HCT116 (cell line): ENCODE measurements at regions not wholly inside any gene's neighbourhood (a gene's known extent, or its start where the extent isn't known, plus 50 kb on each side); places are given as distances from the start of the nearest gene placed in this dataset.

Experiments used
- ATAC-seq: fragments of 200-7000 bp; cut with Tn5 transposase; 2 replicates; pipeline ENCODE4 v1.9.1; 2020; ENCODE audit warnings: mild to moderate bottlenecking, moderate library complexity
- BruUV-seq: library from RNA; stranded (reverse); fragments of 400-500 nt; replicated peaks from 2 replicates; lab custom pipeline; 2021; lab: Mats Ljungman, UMichigan
- CTCF ChIA-PET: fragments of 300-600 bp; sonication (Branson Sonifier 250); formaldehyde crosslinking; loops from one replicate; lab custom pipeline; 2021; ENCODE audit warnings: antibody characterized with exemption; lab: Charles Lee
- POLR2A ChIA-PET: fragments of 300-600, 350-600 bp; sonication (Branson Sonifier 250); formaldehyde crosslinking; loops from one replicate; lab custom pipeline; 2021; ENCODE audit warnings: antibody characterized with exemption; lab: Charles Lee
- RAD21 ChIA-PET, 2 experiments: fragments of 300-600 bp; sonication (Branson Sonifier 250); formaldehyde crosslinking; loops; one replicate each; lab custom pipeline; 2023; ENCODE audit warnings: low total read pairs in 2 of 2; ENCODE audit not compliant: uncharacterized antibody in 2 of 2, unreplicated experiment in 2 of 2, low non-redundant PET in 1 of 2; lab: Charles Lee
- DNase-seq: peaks from one replicate; pipeline ENCODE4 v3.0.0-alpha.2; 2010; ENCODE audit warnings: low read depth, low spot score
- H2AFZ ChIP-seq: fragments of 200-600 bp; shearing (Covaris generic), sonication (generic); 2 replicates; pipeline ENCODE4 v1.6.1; 2017; ENCODE audit warnings: low read depth, mixed run types, mixed read lengths, antibody characterized with exemption, low read length; ENCODE audit not compliant: poor library complexity, severe bottlenecking
- H3K27ac ChIP-seq: 2 replicates; pipeline ENCODE4 v1.5.1; 2012; ENCODE audit warnings: low read depth, low read length
- H3K27me3 ChIP-seq: fragments of 200-600 bp; sonication (generic); 2 replicates; pipeline ENCODE4 v1.6.1; 2016; ENCODE audit warnings: mixed run types, low read length, mixed read lengths; ENCODE audit not compliant: insufficient read depth
- H3K36me3 ChIP-seq, 2 experiments: fragments of 200-500 bp in 1 of 2; fragments of 200-600 bp in 1 of 2; sonication (Bioruptor generic) in 1 of 2; sonication (generic) in 1 of 2; 2 replicates each; pipeline versions ENCODE4 v1.5.1 to v1.6.1; 2014 to 2016; ENCODE audit warnings: low read length in 2 of 2, inconsistent platforms in 1 of 2, mixed read lengths in 1 of 2, mixed run types in 1 of 2; ENCODE audit not compliant: insufficient read depth in 2 of 2, control insufficient read depth in 1 of 2
- H3K4me1 ChIP-seq, 2 experiments: fragments of 200-600 bp in 1 of 2; sonication (generic) in 1 of 2; 2 replicates each; pipeline versions ENCODE4 v1.5.1 to v1.6.1; 2012 to 2017; ENCODE audit warnings: low read length in 2 of 2, inconsistent platforms in 1 of 2, mild to moderate bottlenecking in 1 of 2, mixed read lengths in 1 of 2, mixed run types in 1 of 2, moderate library complexity in 1 of 2; ENCODE audit not compliant: insufficient read depth in 2 of 2, control insufficient read depth in 1 of 2
- H3K4me2 ChIP-seq: fragments of 200-600 bp; sonication (generic); 2 replicates; pipeline ENCODE4 v1.6.1; 2017; ENCODE audit warnings: mixed run types, low read length, mixed read lengths
- H3K4me3 ChIP-seq, 2 experiments: fragments of 200-600 bp in 1 of 2; sonication (generic) in 1 of 2; replicated peaks in 1 of 2; 2 replicates each; pipeline ENCODE4 v1.5.1; 2011 to 2016; ENCODE audit warnings: low read length in 2 of 2, control low read depth in 1 of 2, low read depth in 1 of 2, mild to moderate bottlenecking in 1 of 2, mixed read lengths in 1 of 2, mixed run types in 1 of 2
- H3K79me2 ChIP-seq: fragments of 200-600 bp; sonication (generic); 2 replicates; pipeline ENCODE4 v1.6.1; 2017; ENCODE audit warnings: mild to moderate bottlenecking, mixed run types, low read length, moderate library complexity, mixed read lengths; ENCODE audit not compliant: insufficient read depth
- H3K9ac ChIP-seq: fragments of 200-600 bp; sonication (generic); 2 replicates; pipeline ENCODE4 v1.6.1; 2016; ENCODE audit warnings: low read length, mixed read lengths
- H3K9me2 ChIP-seq: fragments of 200-600 bp; sonication (generic), shearing (Covaris generic); 2 replicates; pipeline ENCODE4 v1.6.1; 2017; ENCODE audit warnings: mixed run types, mild to moderate bottlenecking, moderate library complexity; ENCODE audit not compliant: insufficient read depth
- H3K9me3 ChIP-seq, 2 experiments: fragments of 200-500 bp in 1 of 2; fragments of 200-600 bp in 1 of 2; sonication (Bioruptor generic) in 1 of 2; sonication (generic) in 1 of 2; 2 replicates each; pipeline ENCODE4 v1.6.1; 2014 to 2017; ENCODE audit warnings: low read length in 2 of 2, mixed read lengths in 2 of 2, inconsistent platforms in 1 of 2, low read depth in 1 of 2, mild to moderate bottlenecking in 1 of 2, mixed run types in 1 of 2, moderate library complexity in 1 of 2; ENCODE audit not compliant: control insufficient read depth in 1 of 2, insufficient read depth in 1 of 2
- H4K20me1 ChIP-seq: fragments of 200-600 bp; sonication (generic), shearing (Covaris generic); 2 replicates; pipeline ENCODE4 v1.6.1; 2017; ENCODE audit warnings: mixed run types, mild to moderate bottlenecking, moderate library complexity; ENCODE audit not compliant: insufficient read depth
- ATF3 ChIP-seq: IDR thresholded peaks from 2 replicates; pipeline ENCODE4 v1.6.1; 2012
- CEBPB ChIP-seq: IDR thresholded peaks from 2 replicates; pipeline ENCODE4 v1.6.1; 2012; ENCODE audit warnings: low read depth
- EGR1 ChIP-seq: IDR thresholded peaks from 2 replicates; pipeline ENCODE4 v1.6.1; 2012; ENCODE audit warnings: low read depth
- ELF1 ChIP-seq: IDR thresholded peaks from 2 replicates; pipeline ENCODE4 v1.6.1; 2012; ENCODE audit warnings: low read depth, borderline replicate concordance
- EZH2 ChIP-seq: fragments of 200-600 bp; sonication (generic); IDR thresholded peaks from 2 replicates; pipeline ENCODE4 v1.6.1; 2017; ENCODE audit warnings: antibody characterized with exemption, mixed run types
- FOSL1 ChIP-seq: IDR thresholded peaks from 2 replicates; pipeline ENCODE4 v1.6.1; 2012; ENCODE audit warnings: low read depth
- POLR2A ChIP-seq: IDR thresholded peaks from 2 replicates; pipeline ENCODE4 v1.7.0; 2011; ENCODE audit warnings: borderline replicate concordance; ENCODE audit not compliant: insufficient read depth, insufficient read length; ENCODE audit errors: extremely low read depth
- POLR2AphosphoS5 ChIP-seq: IDR thresholded peaks from 2 replicates; pipeline ENCODE4 v1.6.1; 2011; ENCODE audit warnings: mild to moderate bottlenecking, low read depth, low read length, moderate library complexity
- RAD21 ChIP-seq: IDR thresholded peaks from 2 replicates; pipeline ENCODE4 v1.6.1; 2012; ENCODE audit warnings: low read depth, mild to moderate bottlenecking
- SIN3A ChIP-seq: IDR thresholded peaks from 2 replicates; pipeline ENCODE4 v1.6.1; 2012; ENCODE audit warnings: low read depth
- SP1 ChIP-seq: IDR thresholded peaks from 2 replicates; pipeline ENCODE4 v1.6.1; 2012; ENCODE audit warnings: low read depth
- SRF ChIP-seq: IDR thresholded peaks from 2 replicates; pipeline ENCODE4 v1.6.1; 2012; ENCODE audit warnings: low read depth
- TCF7L2 ChIP-seq: IDR thresholded peaks from 2 replicates; pipeline ENCODE4 v1.7.0; 2011; ENCODE audit warnings: borderline replicate concordance, inconsistent platforms; ENCODE audit not compliant: insufficient read depth, insufficient read length; ENCODE audit errors: extremely low read depth
- YY1 ChIP-seq: IDR thresholded peaks from 2 replicates; pipeline ENCODE4 v1.6.1; 2011; ENCODE audit warnings: low read length, low read depth, moderate library complexity, mild to moderate bottlenecking; ENCODE audit not compliant: insufficient replicate concordance; ENCODE audit errors: extremely low read depth
- ZFX ChIP-seq: fragments of 450-650 bp; IDR thresholded peaks from 2 replicates; pipeline ENCODE4 v1.6.1; 2017
- ZNF274 ChIP-seq: fragments of 200-500 bp; sonication (Bioruptor generic); IDR thresholded peaks from 2 replicates; pipeline ENCODE4 v1.6.1; 2014; ENCODE audit warnings: mild to moderate bottlenecking, low read depth, low read length, inconsistent platforms
- intact Hi-C: fragments of 100-400 bp; cut with micrococcal nuclease; formaldehyde crosslinking; loops from 2 replicates; pipeline ENCODE4 v1.10.0; 2022
- TF ChIP-seq, protein P1 (sequence below): IDR thresholded peaks from 2 replicates; pipeline ENCODE4 v1.6.1; 2012

DNA sequence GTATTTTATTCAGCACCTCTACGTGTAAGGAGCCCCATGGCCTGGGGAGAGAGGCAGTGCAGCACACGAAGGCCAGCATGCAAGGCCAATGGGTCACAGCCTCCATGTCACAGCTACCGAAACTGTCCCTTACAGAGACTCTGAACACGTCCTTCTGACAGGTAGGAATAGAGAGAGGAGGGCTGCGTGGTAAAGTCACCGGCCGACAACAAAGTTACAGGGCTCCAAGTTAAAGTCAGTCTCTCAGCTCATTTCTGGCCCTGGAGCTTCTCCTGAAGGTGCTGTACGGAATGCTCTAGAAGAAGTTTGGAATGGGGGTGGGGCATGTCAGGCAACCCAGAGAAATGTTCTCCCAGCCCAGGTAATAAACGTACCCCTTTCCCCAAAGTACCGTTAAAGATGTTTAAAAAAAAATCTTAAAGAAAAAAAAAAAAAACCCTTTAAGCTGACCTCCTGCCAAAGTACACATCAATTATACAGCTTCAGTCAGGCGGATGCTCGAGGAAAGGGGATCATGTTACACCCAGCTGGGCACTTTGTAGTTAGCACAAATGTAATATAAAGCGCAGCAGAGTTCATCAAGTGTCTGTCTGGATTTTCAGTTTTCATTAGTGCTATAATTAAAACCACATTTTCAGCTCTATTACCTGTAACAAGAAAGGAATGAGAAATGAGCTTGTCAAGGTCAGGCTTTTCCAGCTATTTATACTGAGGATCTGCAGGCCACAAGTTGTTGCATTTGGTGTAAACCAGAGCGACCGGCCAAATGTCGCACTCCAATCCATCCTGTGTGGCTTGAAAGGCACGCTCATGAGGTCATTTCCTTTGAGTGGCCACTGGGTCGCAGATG is 53.3 kb upstream of the CDKN3 start:
- no peak overlapping the region for H3K4me3 ChIP-seq
- intact Hi-C loops = loop anchor here (10.0 kb wide), 1 partner anchor 679 kb away; no protein-coding TSS in a partner anchor
- H3K4me1 ChIP-seq = peaks cover 16 to 18% of the 10 kb centered on the region in 2 experiments; a peak in 3 of 4 replicates
- TF ChIP-seq TCF7L2 = peak; percentile 91
- peak; percentile 18 for TF ChIP-seq POLR2A
- TF ChIP-seq ZNF274 = no peak
- ATAC-seq (no peak), DNase-seq (no peak)
- ChIA-PET RAD21 (no interaction called here), POLR2A (no interaction called here), CTCF (interaction anchor here (1.1 to 1.3 kb wide), 2 partner anchors 14 to 168 kb away, joined by 4 read pairs; no protein-coding TSS in a partner anchor)
- no peaks in the 10 kb centered on the region for H3K9me3 ChIP-seq
- peak overlapping the region; percentile 58 for H3K27ac ChIP-seq
- no peaks in the 10 kb centered on the region for H3K9me2 ChIP-seq
- no peaks in the 10 kb centered on the region for H3K36me3 ChIP-seq
- H4K20me1 ChIP-seq = no peaks in the 10 kb centered on the region
- H3K79me2 ChIP-seq = no peaks in the 10 kb centered on the region
- peak overlapping the region; percentile 2; the same call in 1 of the 2 replicates for H3K4me2 ChIP-seq
- BruUV-seq = no TSS peak
- H3K27me3 ChIP-seq = no peaks in the 10 kb centered on the region
- H2AFZ ChIP-seq = peak overlapping the region; percentile 67
- no peak overlapping the region for H3K9ac ChIP-seq

GRCh38 chr14:54344445-54344844 is 52.4 kb upstream of the CDKN3 start:
- CTCF ChIA-PET = interaction anchor here (1.1 kb wide), 1 partner anchor 169 kb away, joined by 4 read pairs; no protein-coding TSS in a partner anchor
- TF ChIP-seq TCF7L2 = peak; percentile 16
- TF ChIP-seq ATF3 = no peak
- no peak for TF ChIP-seq POLR2AphosphoS5
- no peak for TF ChIP-seq ELF1
- no peak for TF ChIP-seq EZH2
- peak; percentile 91 for TF ChIP-seq POLR2A
- TF ChIP-seq SP1 = no peak
- no peak for TF ChIP-seq FOSL1
- TF ChIP-seq EGR1 = no peak
- no peak for TF ChIP-seq CEBPB
- no peak for TF ChIP-seq SRF
- TF ChIP-seq ZFX = peak; percentile 10; the same call in 1 of the 2 replicates
- TF ChIP-seq RAD21 = no peak
- no peak for TF ChIP-seq ZNF274
- TF ChIP-seq, protein P1, sequence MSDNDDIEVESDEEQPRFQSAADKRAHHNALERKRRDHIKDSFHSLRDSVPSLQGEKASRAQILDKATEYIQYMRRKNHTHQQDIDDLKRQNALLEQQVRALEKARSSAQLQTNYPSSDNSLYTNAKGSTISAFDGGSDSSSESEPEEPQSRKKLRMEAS = no peak
- TF ChIP-seq SIN3A = no peak
- TF ChIP-seq YY1 = no peak

More at GRCh38 chr14:54344445-54344844, 52.4 kb upstream of the CDKN3 start:
- peak overlapping the region; percentile 58 for H3K27ac ChIP-seq
- no peaks in the 10 kb centered on the region for H3K9me3 ChIP-seq
- H3K9me2 ChIP-seq = no peaks in the 10 kb centered on the region
- ATAC-seq (no peak), DNase-seq (no peak)
- no peaks in the 10 kb centered on the region for H3K79me2 ChIP-seq
- H2AFZ ChIP-seq = no peak overlapping the region
- peaks cover 12 to 18% of the 10 kb centered on the region in 2 experiments; a peak in 3 of 4 replicates for H3K4me1 ChIP-seq
- no peaks in the 10 kb centered on the region for H4K20me1 ChIP-seq
- ChIA-PET RAD21 (no interaction called here), POLR2A (no interaction called here)
- H3K36me3 ChIP-seq = no peaks in the 10 kb centered on the region
- no peak overlapping the region for H3K4me3 ChIP-seq
- H3K4me2 ChIP-seq = no peak overlapping the region
- no TSS peak for BruUV-seq
- intact Hi-C loops = loop anchor here (10.0 kb wide), 1 partner anchor 680 kb away; no protein-coding TSS in a partner anchor
- H3K27me3 ChIP-seq = no peaks in the 10 kb centered on the region
- no peak overlapping the region for H3K9ac ChIP-seq
